GM12891 (cell line): ENCODE measurements at regions not wholly inside any gene's neighbourhood (a gene's known extent, or its start where the extent isn't known, plus 50 kb on each side); places are given as distances from the start of the nearest gene placed in this dataset.
A peak's percentile ranks its signal among the peaks of the same experiment; 100 is the strongest.
"Not testable (repeated sequence)": the region's sequence is repeated elsewhere in the genome, so short reads cannot be mapped to it uniquely, and the experiment has no call there.

Source experiments
- DNase-seq: peaks from one replicate; pipeline ENCODE4 v3.0.0; 2011; ENCODE audit warnings: low spot score; ENCODE audit not compliant: insufficient read length
- FAIRE-seq: peaks from 2 replicates; lab custom pipeline; 2011; peaks lifted over from hg19 to GRCh38; lab: Jason Lieb, UNC
- PAX5 ChIP-seq: IDR thresholded peaks from 2 replicates; pipeline ENCODE4 v1.6.1; 2011; ENCODE audit warnings: low read length, moderate library complexity, mild to moderate bottlenecking; ENCODE audit not compliant: insufficient read depth, severe bottlenecking
- POLR2A ChIP-seq: IDR thresholded peaks from 2 replicates; pipeline ENCODE4 v1.6.1; 2011; ENCODE audit warnings: low read depth, low read length, control low read depth
- POLR2AphosphoS5 ChIP-seq: IDR thresholded peaks from 2 replicates; pipeline ENCODE4 v1.6.1; 2011; ENCODE audit warnings: low read depth, low read length, control low read depth
- POU2F2 ChIP-seq: IDR thresholded peaks from 2 replicates; pipeline ENCODE4 v1.6.1; 2011; ENCODE audit warnings: low read depth, mild to moderate bottlenecking, control low read depth, low read length, moderate library complexity
- SPI1 ChIP-seq: IDR thresholded peaks from 2 replicates; pipeline ENCODE4 v1.6.1; 2011; ENCODE audit warnings: low read depth, low read length, control low read depth
- TAF1 ChIP-seq: IDR thresholded peaks from 2 replicates; pipeline ENCODE4 v1.6.1; 2011; ENCODE audit warnings: low read depth, low read length, control low read depth

GRCh38 chrX:65598559-65599147 is 64.1 kb upstream of the LAS1L start:
- TF ChIP-seq PAX5, result no peak
- TF ChIP-seq POU2F2, result no peak
- TF ChIP-seq POLR2A, result no peak
- no peak for TF ChIP-seq SPI1
- no peak for TF ChIP-seq POLR2AphosphoS5
- no peak for TF ChIP-seq TAF1
- no peak for DNase-seq
- FAIRE-seq, result peak; percentile 84

- FAIRE-seq, result peak; percentile 76
- no peak for TF ChIP-seq POLR2A
- no peak for TF ChIP-seq SPI1
- no peak for TF ChIP-seq POLR2AphosphoS5
- TF ChIP-seq POU2F2, result no peak
- no peak for TF ChIP-seq PAX5
- no peak for TF ChIP-seq TAF1
- DNase-seq, result no peak
Measured at GRCh38 chrX:65596270-65597034, 61.9 kb upstream of the LAS1L start.

- no peak for TF ChIP-seq POLR2A
- TF ChIP-seq SPI1, result peak; percentile 56
- no peak for TF ChIP-seq TAF1
- FAIRE-seq (peak; percentile 92), DNase-seq (peak; percentile 17)
Measured at GRCh38 chrX:65595460-65595876, 60.9 kb upstream of the LAS1L start.

DNA sequence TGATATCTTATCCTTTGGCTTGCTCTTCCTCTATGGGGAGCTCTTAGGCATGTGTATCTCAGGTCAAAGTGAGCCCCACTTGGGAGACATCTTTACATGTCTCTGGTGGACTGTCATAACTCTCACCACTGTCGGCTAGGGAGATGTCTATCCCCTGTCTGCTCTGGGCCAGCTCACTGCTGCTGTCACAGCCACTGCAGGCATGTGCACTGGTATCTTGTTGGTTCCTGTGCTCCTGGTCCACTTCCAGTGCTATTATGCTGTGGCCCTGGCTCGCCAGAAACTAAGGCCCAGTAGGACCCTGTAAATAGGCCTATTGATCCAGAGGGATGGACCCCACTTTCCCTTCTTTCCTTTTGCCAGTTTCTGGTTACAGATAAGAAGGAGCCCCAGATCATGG is 56.6 kb upstream of the LAS1L start:
- FAIRE-seq, result no peak
- DNase-seq, result no peak
- TF ChIP-seq TAF1 (no peak), PAX5 (no peak), POLR2AphosphoS5 (no peak), SPI1 (no peak), POLR2A (no peak), POU2F2 (no peak)

GRCh38 chrX:65589304-65589703 is 54.7 kb upstream of the LAS1L start:
- DNase-seq (no peak), FAIRE-seq (no peak)
- TF ChIP-seq POLR2A, result no peak
- TF ChIP-seq POLR2AphosphoS5, result no peak

GRCh38 chrX:65588795-65589194 is 54.2 kb upstream of the LAS1L start:
- TF ChIP-seq POU2F2 (no peak), POLR2AphosphoS5 (no peak), PAX5 (no peak), TAF1 (no peak), SPI1 (no peak), POLR2A (no peak)
- DNase-seq, result no peak
- no peak for FAIRE-seq

- DNase-seq (no peak), FAIRE-seq (no peak)
- TF ChIP-seq PAX5 (no peak), POLR2A (no peak), POU2F2 (no peak), SPI1 (no peak), TAF1 (no peak), POLR2AphosphoS5 (no peak)
Measured at GRCh38 chrX:65587616-65588526, 53.3 kb upstream of the LAS1L start.

DNA sequence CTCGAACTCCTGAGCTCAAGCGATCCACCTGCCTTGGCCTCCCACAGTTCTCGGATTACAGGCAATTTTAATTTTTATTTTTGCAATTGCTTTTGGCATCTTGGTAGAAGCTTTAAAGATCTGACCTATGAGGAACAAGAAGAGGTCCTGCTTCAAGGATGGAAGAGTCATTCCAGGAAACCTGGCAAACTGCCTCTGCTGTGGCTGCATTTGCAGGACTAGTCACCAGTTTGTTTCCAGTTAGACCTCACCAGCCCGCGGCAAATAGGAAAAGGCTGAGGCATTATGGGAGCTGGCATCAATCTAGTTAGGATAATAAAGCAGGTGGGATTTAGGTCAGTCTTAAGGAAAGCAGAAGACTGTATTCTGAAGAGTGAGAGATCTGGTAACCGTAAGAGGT is 51.9 kb upstream of the LAS1L start:
- DNase-seq (no peak), FAIRE-seq (no peak)
- no peak for TF ChIP-seq POLR2A

- not testable (repeated sequence) for DNase-seq
- peak; percentile 89 for FAIRE-seq
Measured at GRCh38 chrX:65585226-65585625, 50.6 kb upstream of the LAS1L start.
